ENCODE measurements at regions not wholly inside any gene's neighbourhood (a gene's known extent, or its start where the extent isn't known, plus 50 kb on each side); places are given as distances from the start of the nearest gene placed in this dataset.

- TF ChIP-seq CTCF (IDR thresholded peaks at IDR 0.05) (no peak), POLR2AphosphoS5 (IDR thresholded peaks at IDR 0.05) (no peak)
Observed at GRCh38 chr13:78383071-78383484, 220.3 kb downstream of the POU4F1 start.

Data from gastroesophageal sphincter (tissue), 3 donors.